ENCODE measurements at regions not wholly inside any gene's neighbourhood (a gene's known extent, or its start where the extent isn't known, plus 50 kb on each side); places are given as distances from the start of the nearest gene placed in this dataset.

DNA sequence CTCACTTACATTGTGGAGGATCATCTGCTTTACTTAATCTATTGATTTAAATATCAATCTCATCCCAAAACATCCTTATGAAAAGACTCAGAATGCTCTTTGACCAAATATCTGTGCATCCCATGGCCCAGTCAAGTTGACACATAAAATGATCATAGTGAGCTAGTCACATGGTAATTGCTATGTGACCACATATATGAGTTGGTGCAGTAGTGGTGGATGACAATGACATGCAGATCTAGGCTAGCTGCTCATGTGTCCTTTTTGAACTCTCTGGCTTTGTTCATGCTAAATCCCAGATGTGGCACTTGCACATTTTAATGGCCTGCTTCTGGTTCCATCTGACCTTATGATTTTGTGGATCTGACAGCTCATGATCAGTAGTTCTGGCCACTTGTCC, 156.2 kb downstream of the NFKBIZ start:
- TF ChIP-seq, protein P1, sequence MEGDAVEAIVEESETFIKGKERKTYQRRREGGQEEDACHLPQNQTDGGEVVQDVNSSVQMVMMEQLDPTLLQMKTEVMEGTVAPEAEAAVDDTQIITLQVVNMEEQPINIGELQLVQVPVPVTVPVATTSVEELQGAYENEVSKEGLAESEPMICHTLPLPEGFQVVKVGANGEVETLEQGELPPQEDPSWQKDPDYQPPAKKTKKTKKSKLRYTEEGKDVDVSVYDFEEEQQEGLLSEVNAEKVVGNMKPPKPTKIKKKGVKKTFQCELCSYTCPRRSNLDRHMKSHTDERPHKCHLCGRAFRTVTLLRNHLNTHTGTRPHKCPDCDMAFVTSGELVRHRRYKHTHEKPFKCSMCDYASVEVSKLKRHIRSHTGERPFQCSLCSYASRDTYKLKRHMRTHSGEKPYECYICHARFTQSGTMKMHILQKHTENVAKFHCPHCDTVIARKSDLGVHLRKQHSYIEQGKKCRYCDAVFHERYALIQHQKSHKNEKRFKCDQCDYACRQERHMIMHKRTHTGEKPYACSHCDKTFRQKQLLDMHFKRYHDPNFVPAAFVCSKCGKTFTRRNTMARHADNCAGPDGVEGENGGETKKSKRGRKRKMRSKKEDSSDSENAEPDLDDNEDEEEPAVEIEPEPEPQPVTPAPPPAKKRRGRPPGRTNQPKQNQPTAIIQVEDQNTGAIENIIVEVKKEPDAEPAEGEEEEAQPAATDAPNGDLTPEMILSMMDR (IDR thresholded peaks at IDR 0.05 in 2 of 3, conservative IDR thresholded peaks at IDR 0.05 in 1 of 3; ENCODE audit: borderline replicate concordance in 1 of 3, insufficient read depth in 1 of 3, low read depth in 2 of 3, low read length in 2 of 3), result no peak
- TF ChIP-seq POLR2A (IDR thresholded peaks at IDR 0.05; ENCODE audit: borderline replicate concordance, extremely low read depth, insufficient read depth, insufficient read length) (no peak), EZH2 (IDR thresholded peaks at IDR 0.05) (no peak), SRF (IDR thresholded peaks at IDR 0.05; ENCODE audit: low read depth) (no peak), SP1 (IDR thresholded peaks at IDR 0.05; ENCODE audit: low read depth) (no peak)

Measured in HCT116 (cell line).